Endothelial cell of umbilical vein (primary cell): ENCODE measurements at regions not wholly inside any gene's neighbourhood (a gene's known extent, or its start where the extent isn't known, plus 50 kb on each side); places are given as distances from the start of the nearest gene placed in this dataset.

ENCODE experiments used
- BruUV-seq: library from RNA; stranded (reverse); fragments of 400-500 nt; replicated peaks from 2 replicates; lab custom pipeline; 2021; lab: Mats Ljungman, UMichigan
- CTCF ChIA-PET: fragments of 300-600, 350-600 bp; sonication (Branson Sonifier 250); formaldehyde crosslinking; loops from one replicate; lab custom pipeline; 2021; ENCODE audit warnings: antibody characterized with exemption, inconsistent platforms; lab: Charles Lee
- POLR2A ChIA-PET: fragments of 300-600, 350-600 bp; sonication (Branson Sonifier 250); formaldehyde crosslinking; loops from one replicate; lab custom pipeline; 2021; ENCODE audit warnings: antibody characterized with exemption, inconsistent platforms; lab: Charles Lee
- DNase-seq: peaks from one replicate; pipeline ENCODE4 v3.0.0-alpha.2; 2011; ENCODE audit warnings: low read depth, low spot score
- FAIRE-seq: peaks from 2 replicates; lab custom pipeline; 2011; peaks lifted over from hg19 to GRCh38; lab: Jason Lieb, UNC
- H2AFZ ChIP-seq: 2 replicates; pipeline ENCODE4 v1.6.0; 2012; ENCODE audit warnings: low read depth, low read length, control low read depth, inconsistent platforms
- H3K27ac ChIP-seq: 2 replicates; pipeline ENCODE4 v1.5.1; 2011; ENCODE audit warnings: low read depth, mild to moderate bottlenecking, control low read depth, low read length, moderate library complexity; ENCODE audit not compliant: insufficient read depth
- H3K27me3 ChIP-seq, 2 experiments: 2 replicates each; pipeline versions ENCODE4 v1.6.0 to v1.6.1; 2011; ENCODE audit warnings: low read length in 2 of 2, mixed read lengths in 1 of 2; ENCODE audit not compliant: control insufficient read depth in 2 of 2, insufficient read depth in 2 of 2
- H3K36me3 ChIP-seq, 2 experiments: 2 replicates in 1 of 2; 3 replicates in 1 of 2; pipeline ENCODE4 v1.5.1; 2011; ENCODE audit warnings: low read length in 2 of 2, mild to moderate bottlenecking in 1 of 2, moderate library complexity in 1 of 2; ENCODE audit not compliant: control insufficient read depth in 2 of 2, insufficient read depth in 2 of 2; ENCODE audit errors: extremely low read depth in 1 of 2
- H3K4me1 ChIP-seq: 3 replicates; pipeline ENCODE4 v1.5.1; 2011; ENCODE audit warnings: mild to moderate bottlenecking, low read length; ENCODE audit not compliant: control insufficient read depth, insufficient read depth; ENCODE audit errors: extremely low read depth
- H3K4me2 ChIP-seq: 2 replicates; pipeline ENCODE4 v1.6.1; 2011; ENCODE audit warnings: low read length, control low read depth, mixed read lengths; ENCODE audit not compliant: insufficient read depth
- H3K4me3 ChIP-seq, 3 experiments: fragments of 200-600 bp in 1 of 3; sonication (generic), shearing (Covaris generic) in 1 of 3; replicated peaks in 1 of 3; 2 replicates each; pipeline ENCODE4 v1.5.1; 2011 to 2016; ENCODE audit warnings: control low read depth in 3 of 3, low read length in 3 of 3, mild to moderate bottlenecking in 2 of 3, inconsistent platforms in 1 of 3, low read depth in 1 of 3, moderate library complexity in 1 of 3; ENCODE audit not compliant: insufficient read depth in 1 of 3
- H3K79me2 ChIP-seq: 2 replicates; pipeline ENCODE4 v1.6.0; 2012; ENCODE audit warnings: low read length, inconsistent platforms; ENCODE audit not compliant: control insufficient read depth, insufficient read depth
- H3K9ac ChIP-seq: replicated peaks from 2 replicates; pipeline ENCODE3; 2011; ENCODE audit warnings: low read length, control low read depth; ENCODE audit not compliant: insufficient read depth; ENCODE audit errors: extremely low read depth
- H3K9me1 ChIP-seq: replicated peaks from 3 replicates; pipeline ENCODE4 v1.6.0; 2011; ENCODE audit warnings: mild to moderate bottlenecking, low read length; ENCODE audit not compliant: control insufficient read depth, insufficient read depth; ENCODE audit errors: extremely low read depth
- H3K9me3 ChIP-seq: replicated peaks from 2 replicates; pipeline ENCODE4 v1.5.1; 2012; ENCODE audit warnings: low read length, inconsistent platforms; ENCODE audit not compliant: control insufficient read depth, insufficient read depth
- H4K20me1 ChIP-seq: replicated peaks from 2 replicates; pipeline ENCODE3; 2011; ENCODE audit warnings: mild to moderate bottlenecking, low read length; ENCODE audit not compliant: control insufficient read depth, insufficient read depth; ENCODE audit errors: extremely low read depth
- FOS ChIP-seq: IDR thresholded peaks from 2 replicates; pipeline ENCODE4 v1.6.1; 2011; ENCODE audit warnings: mild to moderate bottlenecking, low read length, moderate library complexity, borderline replicate concordance; ENCODE audit not compliant: insufficient read depth
- GATA2 ChIP-seq: IDR thresholded peaks from 2 replicates; pipeline ENCODE4 v1.7.0; 2011; ENCODE audit warnings: low read depth, mild to moderate bottlenecking, moderate library complexity, mixed read lengths, low read length; ENCODE audit not compliant: insufficient read length, insufficient read depth
- JUN ChIP-seq: IDR thresholded peaks from 2 replicates; pipeline ENCODE4 v1.6.1; 2011; ENCODE audit warnings: borderline replicate concordance, low read depth; ENCODE audit not compliant: insufficient read length, insufficient read depth
- POLR2AphosphoS5 ChIP-seq: IDR thresholded peaks from 2 replicates; pipeline ENCODE4 v1.6.1; 2012; ENCODE audit warnings: low read depth, mild to moderate bottlenecking, control low read depth, low read length, moderate library complexity; ENCODE audit not compliant: insufficient read depth
- dilution Hi-C: fragments of 300-500 bp; cut with MboI; formaldehyde crosslinking; loops from one replicate; pipeline ENCODE4 v1.15.0; 2019; ENCODE audit warnings: low sequenced_read_pairs; ENCODE audit not compliant: extremely low pct_ligation_motif_present
- intact Hi-C: fragments of 100-400 bp; cut with micrococcal nuclease; formaldehyde crosslinking; loops from one replicate; pipeline ENCODE4 v1.10.0; 2022
- TF ChIP-seq, protein P1 (sequence below): IDR thresholded peaks from 2 replicates; pipeline ENCODE4 v1.6.1; 2011; ENCODE audit not compliant: insufficient read depth, insufficient read length

GRCh38 chr6:164882236-164882635 lies 427.2 kb downstream of the C6orf118 start:
- H3K36me3 ChIP-seq: no peaks in the 10 kb centered on the region
- H3K27ac ChIP-seq: no peak overlapping the region
- no TSS peak for BruUV-seq
- ChIA-PET POLR2A (no interaction called here), CTCF (no interaction called here)
- TF ChIP-seq JUN (no peak), GATA2 (no peak), POLR2AphosphoS5 (no peak)
- FAIRE-seq (no peak), DNase-seq (no peak)
- no peaks in the 10 kb centered on the region for H3K4me1 ChIP-seq
- H3K27me3 ChIP-seq: no peaks in the 10 kb centered on the region
- no peaks in the 10 kb centered on the region for H3K79me2 ChIP-seq
- dilution Hi-C loops (no loop called here), intact Hi-C loops (no loop called here)
- no peak overlapping the region for H3K4me2 ChIP-seq
- H3K9ac ChIP-seq: no peak overlapping the region
- H4K20me1 ChIP-seq: no peaks in the 10 kb centered on the region
- H3K9me1 ChIP-seq: no peaks in the 10 kb centered on the region
- peaks cover 6% of the 10 kb centered on the region for H3K9me3 ChIP-seq
- no peak overlapping the region for H2AFZ ChIP-seq
- no peak overlapping the region for H3K4me3 ChIP-seq

- no peaks in the 10 kb centered on the region for H3K36me3 ChIP-seq
- H3K79me2 ChIP-seq: no peaks in the 10 kb centered on the region
- no peak overlapping the region for H2AFZ ChIP-seq
- no peak overlapping the region for H3K27ac ChIP-seq
- H4K20me1 ChIP-seq: no peaks in the 10 kb centered on the region
- dilution Hi-C loops (no loop called here), intact Hi-C loops (no loop called here)
- POLR2A ChIA-PET: no interaction called here
- no TSS peak for BruUV-seq
- no peak overlapping the region for H3K9ac ChIP-seq
- no peaks in the 10 kb centered on the region for H3K4me1 ChIP-seq
- no peak overlapping the region for H3K4me3 ChIP-seq
- H3K27me3 ChIP-seq: no peaks in the 10 kb centered on the region
- no peak for TF ChIP-seq FOS
- TF ChIP-seq, protein P1, sequence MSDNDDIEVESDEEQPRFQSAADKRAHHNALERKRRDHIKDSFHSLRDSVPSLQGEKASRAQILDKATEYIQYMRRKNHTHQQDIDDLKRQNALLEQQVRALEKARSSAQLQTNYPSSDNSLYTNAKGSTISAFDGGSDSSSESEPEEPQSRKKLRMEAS: no peak
- H3K9me3 ChIP-seq: peaks cover 2% of the 10 kb centered on the region
- CTCF ChIA-PET: no interaction called here
- no peak for DNase-seq
- H3K9me1 ChIP-seq: no peaks in the 10 kb centered on the region
- no peak for FAIRE-seq
- H3K4me2 ChIP-seq: no peak overlapping the region
These were observed 437.6 kb downstream of the C6orf118 start for GRCh38 chr6:164871783-164872182.
